Lung (tissue), 11 donors: ENCODE measurements at regions not wholly inside any gene's neighbourhood (a gene's known extent, or its start where the extent isn't known, plus 50 kb on each side); places are given as distances from the start of the nearest gene placed in this dataset.

Experiments used
- ATAC-seq: fragments of 200-7000 bp; cut with Tn5 transposase; one replicate; pipeline ENCODE4 v1.9.1; 2020; ENCODE audit warnings: moderate number of reproducible peaks; ENCODE audit not compliant: insufficient read depth, low FRiP score
- DNase-seq, 3 donors: peaks; one replicate each; pipeline ENCODE4 v3.0.0-alpha.2; 2013 to 2017
- H3K27ac ChIP-seq, 2 donors: one replicate each; pipeline ENCODE4 v1.5.1; 2013; ENCODE audit warnings: mild to moderate bottlenecking in 2 of 2, moderate library complexity in 2 of 2, control low read depth in 1 of 2, inconsistent platforms in 1 of 2, low read depth in 1 of 2, low read length in 1 of 2
- H3K27me3 ChIP-seq, 3 donors: one replicate each; pipeline ENCODE4 v1.5.1; 2013; ENCODE audit warnings: low read length in 2 of 3; ENCODE audit not compliant: control insufficient read depth in 3 of 3, insufficient read depth in 3 of 3
- H3K36me3 ChIP-seq, 4 donors: one replicate each; pipeline ENCODE4 v1.5.1; 2013; ENCODE audit warnings: low read length in 4 of 4, mild to moderate bottlenecking in 1 of 4, moderate library complexity in 1 of 4; ENCODE audit not compliant: control insufficient read depth in 4 of 4, insufficient read depth in 4 of 4
- H3K4me1 ChIP-seq, 5 donors: one replicate each; pipeline ENCODE4 v1.5.1; 2013; ENCODE audit warnings: low read length in 5 of 5, mild to moderate bottlenecking in 2 of 5, moderate library complexity in 1 of 5; ENCODE audit not compliant: control insufficient read depth in 5 of 5, insufficient read depth in 5 of 5
- H3K4me3 ChIP-seq: one replicate; pipeline ENCODE4 v1.5.1; 2013; ENCODE audit warnings: mild to moderate bottlenecking, control low read depth, moderate library complexity
- H3K9ac ChIP-seq, 2 donors: one replicate each; pipeline ENCODE4 v1.5.1; 2013; ENCODE audit warnings: low read length in 2 of 2, control low read depth in 1 of 2; ENCODE audit not compliant: insufficient read depth in 1 of 2
- H3K9me3 ChIP-seq, 4 donors: one replicate each; pipeline ENCODE4 v1.5.1; 2013; ENCODE audit warnings: low read length in 3 of 4, mild to moderate bottlenecking in 1 of 4, moderate library complexity in 1 of 4; ENCODE audit not compliant: control insufficient read depth in 4 of 4, insufficient read depth in 3 of 4
- WGBS, 2 donors: extraction: QIAGEN DNeasy Blood & Tissue Kit; methylation state at CpG; one replicate each; pipeline ENCODE4 v1.1.7; 2013; 5-methylcytosine and 5-hydroxymethylcytosine counted together
- TF ChIP-seq, protein P1 (sequence below): IDR thresholded peaks from 2 replicates; pipeline ENCODE4 v1.5.1; 2012; ENCODE audit warnings: mild to moderate bottlenecking; ENCODE audit errors: control extremely low read depth, extremely low read depth
- donor health status: control.
- donor health status: control.
- donor health status: Bipolar disorder and iron deficiency.
- donor health status: healthy.
- donor health status: DM: yes; HTN: yes; CAD: no.

DNA sequence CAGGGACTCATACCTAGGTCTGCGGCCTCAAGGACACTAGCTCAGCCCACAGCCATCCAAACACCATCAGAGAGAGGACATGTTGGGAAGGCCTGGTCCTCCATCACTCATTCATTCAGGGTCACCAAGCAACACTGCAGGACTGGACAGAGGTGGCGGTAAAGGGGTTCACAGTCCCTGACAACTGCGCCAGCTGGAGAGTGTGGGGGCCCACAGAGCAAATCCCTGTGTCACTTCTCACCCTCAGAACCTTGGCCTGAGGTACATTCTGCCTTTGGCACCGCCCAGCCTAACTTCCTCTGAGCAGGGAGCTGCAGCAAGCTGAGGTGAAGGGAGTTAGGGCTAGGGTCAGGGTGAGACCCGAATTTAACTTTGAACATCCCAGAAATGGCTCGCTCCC lies 106.5 kb downstream of the COPRS start:
- TF ChIP-seq, protein P1, sequence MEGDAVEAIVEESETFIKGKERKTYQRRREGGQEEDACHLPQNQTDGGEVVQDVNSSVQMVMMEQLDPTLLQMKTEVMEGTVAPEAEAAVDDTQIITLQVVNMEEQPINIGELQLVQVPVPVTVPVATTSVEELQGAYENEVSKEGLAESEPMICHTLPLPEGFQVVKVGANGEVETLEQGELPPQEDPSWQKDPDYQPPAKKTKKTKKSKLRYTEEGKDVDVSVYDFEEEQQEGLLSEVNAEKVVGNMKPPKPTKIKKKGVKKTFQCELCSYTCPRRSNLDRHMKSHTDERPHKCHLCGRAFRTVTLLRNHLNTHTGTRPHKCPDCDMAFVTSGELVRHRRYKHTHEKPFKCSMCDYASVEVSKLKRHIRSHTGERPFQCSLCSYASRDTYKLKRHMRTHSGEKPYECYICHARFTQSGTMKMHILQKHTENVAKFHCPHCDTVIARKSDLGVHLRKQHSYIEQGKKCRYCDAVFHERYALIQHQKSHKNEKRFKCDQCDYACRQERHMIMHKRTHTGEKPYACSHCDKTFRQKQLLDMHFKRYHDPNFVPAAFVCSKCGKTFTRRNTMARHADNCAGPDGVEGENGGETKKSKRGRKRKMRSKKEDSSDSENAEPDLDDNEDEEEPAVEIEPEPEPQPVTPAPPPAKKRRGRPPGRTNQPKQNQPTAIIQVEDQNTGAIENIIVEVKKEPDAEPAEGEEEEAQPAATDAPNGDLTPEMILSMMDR, result no peak
- Histone ChIP-seq H3K9ac (no peak overlapping the region), H3K4me1 (peaks cover 0 to 13% (median 0%) of the 10 kb centered on the region in 5 donors), H3K4me3 (no peak overlapping the region), H3K36me3 (no peaks in the 10 kb centered on the region), H3K9me3 (no peaks in the 10 kb centered on the region), H3K27ac (no peak overlapping the region), H3K27me3 (no peaks in the 10 kb centered on the region)
- no peak for DNase-seq
- WGBS, 2 donors, result 87% methylated on average over 6 of the region's 6 CpGs
- ATAC-seq, result no peak

DNA sequence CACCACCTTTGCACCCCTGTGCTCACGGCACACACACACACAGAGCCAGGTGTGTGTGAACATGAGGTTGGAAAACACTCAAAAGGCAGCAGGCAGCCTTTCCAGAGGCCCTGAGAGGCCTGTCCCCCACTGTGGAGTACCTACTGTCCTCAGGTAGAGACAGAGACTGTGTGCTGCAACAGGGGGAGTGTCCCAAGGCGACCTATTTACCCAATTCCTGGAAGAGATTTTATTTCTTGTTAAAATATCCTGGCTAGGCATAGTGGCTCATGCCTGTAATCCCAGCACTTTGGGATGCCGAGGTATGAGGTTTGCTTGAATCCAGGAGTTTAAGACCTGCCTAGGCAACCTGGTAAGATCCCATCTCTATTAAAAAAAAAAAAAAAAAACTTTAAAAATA lies 108.5 kb downstream of the COPRS start:
- Histone ChIP-seq H3K27ac (no peak overlapping the region), H3K9ac (no peak overlapping the region), H3K9me3 (no peaks in the 10 kb centered on the region), H3K36me3 (no peaks in the 10 kb centered on the region), H3K4me1 (peaks cover 0 to 25% (median 0%) of the 10 kb centered on the region in 5 donors), H3K4me3 (no peak overlapping the region), H3K27me3 (no peaks in the 10 kb centered on the region)
- TF ChIP-seq, protein P1, result no peak
- ATAC-seq, result no peak
- DNase-seq, result no peak
- WGBS, 2 donors, result 78 to 87% methylated on average over 3 of the region's 3 CpGs

DNA sequence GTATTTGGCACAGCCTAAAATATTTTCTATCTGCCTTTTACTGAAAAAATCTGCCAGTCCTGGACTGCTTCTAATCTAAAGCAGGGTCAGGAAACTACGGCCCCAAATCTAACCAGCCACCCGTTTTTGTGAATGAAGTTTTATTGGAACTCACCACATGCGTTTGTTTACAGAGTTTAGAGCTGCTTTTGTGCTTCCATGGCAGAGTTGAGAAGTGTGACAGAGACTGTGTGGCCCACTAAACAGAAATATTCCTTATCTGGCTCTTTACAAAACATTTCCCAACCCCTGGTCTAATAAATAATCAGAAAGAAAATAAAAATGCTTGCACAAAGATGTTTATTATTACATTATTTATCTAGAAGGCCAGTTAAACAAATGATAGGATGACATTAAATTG lies 110.2 kb downstream of the COPRS start:
- TF ChIP-seq, protein P1, result no peak
- H3K9ac ChIP-seq, result no peak overlapping the region
- no peak overlapping the region for H3K4me3 ChIP-seq
- no peaks in the 10 kb centered on the region for H3K27me3 ChIP-seq
- no peaks in the 10 kb centered on the region for H3K9me3 ChIP-seq
- no peak overlapping the region for H3K27ac ChIP-seq
- peak in 2 of 3 donors; percentile 65 to 73 for DNase-seq
- 64 to 86% methylated on average over 3 of the region's 3 CpGs for WGBS, 2 donors
- peaks cover 2 to 42% (median 7%) of the 10 kb centered on the region in 5 donors for H3K4me1 ChIP-seq
- ATAC-seq, result no peak
- no peaks in the 10 kb centered on the region for H3K36me3 ChIP-seq

DNA sequence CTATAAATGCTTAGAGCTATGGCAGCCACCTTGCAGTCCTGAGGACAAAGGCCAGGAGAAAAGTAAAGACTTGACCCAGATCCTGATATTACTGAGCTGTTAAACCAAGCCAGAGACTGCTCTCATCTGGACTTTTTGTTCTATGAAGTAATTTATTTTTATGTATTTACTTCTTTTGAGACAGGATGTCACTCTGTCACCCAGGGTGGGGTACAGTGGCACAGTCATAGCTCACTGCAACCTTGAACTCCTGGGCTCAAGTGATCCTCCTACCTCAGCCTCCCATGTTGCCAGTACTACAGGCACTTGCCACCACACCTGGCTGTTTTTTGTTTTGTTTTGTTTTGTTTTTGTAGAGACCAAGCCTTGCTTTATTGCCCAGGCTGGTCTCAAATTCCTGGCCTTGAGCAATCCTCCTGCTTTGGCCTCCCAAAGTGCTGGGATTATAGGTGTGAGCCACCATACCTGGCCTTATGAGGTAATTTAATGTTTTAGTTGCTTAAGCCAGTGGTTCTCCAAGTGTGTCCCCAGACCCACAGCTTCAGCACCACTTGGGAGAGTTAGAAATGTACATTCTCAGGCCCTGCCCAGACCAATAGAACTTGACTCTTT lies 112.1 kb downstream of the COPRS start:
- no peaks in the 10 kb centered on the region for H3K36me3 ChIP-seq
- DNase-seq (no peak), ATAC-seq (no peak)

More for the DNA sequence above, 112.1 kb downstream of the COPRS start:
- no peaks in the 10 kb centered on the region for H3K27me3 ChIP-seq
- H3K9me3 ChIP-seq, result no peaks in the 10 kb centered on the region
- no peak overlapping the region for H3K9ac ChIP-seq
- H3K4me3 ChIP-seq, result no peak overlapping the region
- TF ChIP-seq, protein P1, result no peak
- no peak overlapping the region for H3K27ac ChIP-seq
- peaks cover 5 to 46% (median 8%) of the 10 kb centered on the region in 5 donors for H3K4me1 ChIP-seq
